HUES6 (cell line): ENCODE measurements at regions not wholly inside any gene's neighbourhood (a gene's known extent, or its start where the extent isn't known, plus 50 kb on each side); places are given as distances from the start of the nearest gene placed in this dataset.

ENCODE experiments used
- H3K27ac ChIP-seq: 2 replicates; pipeline ENCODE4 v1.7.0; 2013; ENCODE audit warnings: low read depth, mild to moderate bottlenecking, low read length, inconsistent platforms
- H3K27me3 ChIP-seq: 2 replicates; pipeline ENCODE4 v1.6.1; 2013; ENCODE audit warnings: low read length; ENCODE audit not compliant: control insufficient read depth, insufficient read depth
- H3K36me3 ChIP-seq: 2 replicates; pipeline ENCODE4 v1.6.1; 2013; ENCODE audit warnings: low read length; ENCODE audit not compliant: control insufficient read depth, insufficient read depth
- H3K4me1 ChIP-seq: 2 replicates; pipeline ENCODE4 v1.6.1; 2013; ENCODE audit warnings: low read length; ENCODE audit not compliant: control insufficient read depth, insufficient read depth
- H3K4me3 ChIP-seq: 2 replicates; pipeline ENCODE4 v1.5.1; 2013; ENCODE audit warnings: low read depth, low read length
- H3K9ac ChIP-seq: one replicate; pipeline ENCODE4 v1.6.1; 2013; ENCODE audit warnings: mild to moderate bottlenecking, low read length
- H3K9me3 ChIP-seq: 2 replicates; pipeline ENCODE4 v1.6.1; 2013; ENCODE audit warnings: low read depth, low read length; ENCODE audit not compliant: control insufficient read depth, insufficient read depth

DNA sequence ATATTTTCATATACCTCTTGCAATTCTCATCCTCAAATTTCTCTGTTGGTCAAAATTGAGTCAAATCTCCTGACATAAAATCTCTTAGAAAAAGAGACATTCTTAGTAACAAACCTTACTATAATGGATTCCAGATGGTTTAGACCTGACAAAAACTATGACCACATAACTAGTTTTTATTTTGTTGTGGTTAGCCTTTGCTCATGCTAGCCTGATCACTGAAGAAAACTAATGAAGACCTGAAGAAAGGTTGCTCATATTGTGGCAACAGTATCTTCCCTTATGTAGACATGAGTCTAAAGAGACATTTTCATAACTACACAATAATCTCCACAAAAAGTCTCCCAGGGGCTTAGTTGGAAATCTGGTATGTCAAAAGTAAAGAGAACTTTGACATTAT, 274.1 kb upstream of the TMEM161B start:
- H3K9ac ChIP-seq: no peak overlapping the region
- H3K36me3 ChIP-seq: no peaks in the 10 kb centered on the region
- peaks cover 10% of the 10 kb centered on the region for H3K4me1 ChIP-seq
- no peak overlapping the region for H3K4me3 ChIP-seq
- no peak overlapping the region for H3K27ac ChIP-seq
- H3K9me3 ChIP-seq: no peaks in the 10 kb centered on the region
- H3K27me3 ChIP-seq: no peaks in the 10 kb centered on the region

DNA sequence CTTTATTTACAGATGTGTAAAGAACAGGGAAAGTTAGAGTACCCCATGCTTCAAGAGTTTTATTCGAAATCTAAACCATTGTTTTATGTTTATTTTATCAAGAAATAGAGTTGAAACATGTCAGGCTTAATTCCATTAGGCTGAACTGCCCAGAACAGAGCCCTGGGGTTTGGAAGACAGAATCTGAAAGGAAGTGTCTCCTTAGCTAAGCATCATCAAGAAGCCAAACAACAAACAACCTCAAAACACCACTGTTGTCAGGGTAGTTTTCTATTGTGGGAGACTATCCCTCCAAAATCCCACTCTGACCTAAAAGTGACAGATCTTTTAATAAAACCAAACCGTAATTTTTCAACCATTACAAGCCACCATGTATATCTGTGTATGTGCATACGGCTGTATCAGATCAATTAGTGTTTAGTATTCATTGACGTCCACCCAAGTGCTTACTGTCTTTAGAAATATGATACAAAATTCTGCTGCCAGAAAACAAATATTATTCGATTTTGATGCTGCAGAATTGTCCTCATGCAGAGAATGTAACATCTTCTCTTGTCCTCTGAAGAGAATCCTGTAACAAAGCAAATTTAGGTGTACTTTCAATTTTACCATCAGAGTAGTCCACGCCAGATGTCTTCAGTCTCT, 271.9 kb upstream of the TMEM161B start:
- Histone ChIP-seq H3K9me3 (no peaks in the 10 kb centered on the region), H3K27ac (no peak overlapping the region), H3K9ac (no peak overlapping the region), H3K4me3 (no peak overlapping the region), H3K4me1 (peaks cover 10% of the 10 kb centered on the region), H3K27me3 (no peaks in the 10 kb centered on the region), H3K36me3 (no peaks in the 10 kb centered on the region)

DNA sequence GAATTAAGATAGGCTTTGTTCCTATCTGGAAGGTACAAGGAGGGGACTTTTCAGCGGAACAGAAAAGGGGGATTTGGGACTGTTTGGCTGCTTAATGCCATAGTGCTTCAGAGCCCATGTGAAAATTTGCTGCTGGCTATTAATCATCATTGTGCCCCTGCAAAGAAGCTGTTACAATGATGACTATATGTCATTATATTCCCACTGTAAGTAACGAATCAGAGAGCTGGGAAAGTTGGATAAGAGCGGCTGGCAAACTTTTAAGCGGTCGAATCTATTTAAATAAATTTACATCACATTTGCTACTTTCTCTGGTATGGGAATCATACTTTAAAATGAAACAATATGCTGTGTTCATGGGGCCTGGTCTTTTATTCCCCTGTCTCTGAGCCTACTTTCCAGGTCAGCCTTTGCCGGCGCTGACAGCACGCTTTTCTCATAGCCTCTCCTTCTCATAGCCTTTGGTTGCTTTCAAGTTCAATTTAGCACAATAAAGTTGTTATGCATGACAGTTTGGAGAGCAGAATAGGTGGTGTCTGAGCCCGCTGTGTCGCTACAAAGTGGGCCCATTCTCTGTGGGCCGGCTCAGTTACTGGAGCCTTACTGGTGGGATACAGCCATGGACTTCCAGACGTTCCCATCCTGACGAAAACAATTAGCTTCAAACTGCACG, 271.2 kb upstream of the TMEM161B start:
- H3K36me3 ChIP-seq: no peaks in the 10 kb centered on the region
- H3K9me3 ChIP-seq: no peaks in the 10 kb centered on the region
- no peak overlapping the region for H3K4me3 ChIP-seq
- no peak overlapping the region for H3K9ac ChIP-seq
- peaks cover 10% of the 10 kb centered on the region for H3K4me1 ChIP-seq
- no peak overlapping the region for H3K27ac ChIP-seq
- no peaks in the 10 kb centered on the region for H3K27me3 ChIP-seq

DNA sequence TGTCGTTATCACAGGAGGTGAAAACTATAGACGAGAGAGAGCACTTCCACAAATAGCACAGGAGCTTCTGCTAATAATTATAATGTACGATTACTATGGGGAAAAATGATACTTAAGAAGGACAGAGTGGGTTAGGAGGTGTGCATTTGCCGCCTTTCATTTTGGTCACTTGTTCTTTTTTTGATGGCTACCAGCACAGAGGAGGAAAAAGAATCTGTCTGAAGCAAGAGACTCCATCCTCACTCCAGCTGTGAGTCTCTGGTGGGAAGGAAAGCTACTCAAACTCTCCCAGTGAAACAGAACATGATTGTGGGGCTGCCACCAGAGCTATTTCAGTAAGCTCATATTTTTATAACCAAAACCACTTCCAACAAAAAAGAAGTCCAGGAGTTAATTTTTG, 270.4 kb upstream of the TMEM161B start:
- no peaks in the 10 kb centered on the region for H3K36me3 ChIP-seq
- H3K27ac ChIP-seq: no peak overlapping the region
- H3K4me1 ChIP-seq: peaks cover 10% of the 10 kb centered on the region
- 0 out of 2 replicates have a peak, but pooled peaks cover under 1% of the 10 kb centered on the region for H3K9me3 ChIP-seq
- no peak overlapping the region for H3K4me3 ChIP-seq
- H3K27me3 ChIP-seq: no peaks in the 10 kb centered on the region
- H3K9ac ChIP-seq: no peak overlapping the region

DNA sequence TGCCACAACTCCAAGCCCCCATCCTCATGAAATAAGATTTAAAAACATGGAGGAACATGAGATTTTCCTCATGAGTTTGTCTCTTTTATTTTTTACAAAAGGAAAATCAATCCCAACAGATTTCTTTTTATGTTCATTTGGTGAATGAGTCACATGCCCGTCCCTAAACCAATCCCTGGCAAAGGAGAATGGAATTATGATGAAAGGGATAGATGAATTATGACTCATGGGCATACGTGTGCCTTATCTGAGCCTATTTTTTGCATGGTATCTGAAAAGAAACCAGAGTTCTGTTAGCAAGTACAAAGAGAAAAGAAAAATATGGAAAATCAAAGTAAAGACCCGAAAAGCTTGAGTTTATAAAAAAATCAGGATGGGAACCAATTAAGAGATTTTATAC, 267.5 kb upstream of the TMEM161B start:
- peaks cover 10% of the 10 kb centered on the region for H3K4me1 ChIP-seq
- H3K27me3 ChIP-seq: no peaks in the 10 kb centered on the region
- H3K9me3 ChIP-seq: 0 out of 2 replicates have a peak, but pooled peaks cover 4% of the 10 kb centered on the region
- no peak overlapping the region for H3K4me3 ChIP-seq
- no peak overlapping the region for H3K9ac ChIP-seq
- no peak overlapping the region for H3K27ac ChIP-seq
- H3K36me3 ChIP-seq: no peaks in the 10 kb centered on the region

DNA sequence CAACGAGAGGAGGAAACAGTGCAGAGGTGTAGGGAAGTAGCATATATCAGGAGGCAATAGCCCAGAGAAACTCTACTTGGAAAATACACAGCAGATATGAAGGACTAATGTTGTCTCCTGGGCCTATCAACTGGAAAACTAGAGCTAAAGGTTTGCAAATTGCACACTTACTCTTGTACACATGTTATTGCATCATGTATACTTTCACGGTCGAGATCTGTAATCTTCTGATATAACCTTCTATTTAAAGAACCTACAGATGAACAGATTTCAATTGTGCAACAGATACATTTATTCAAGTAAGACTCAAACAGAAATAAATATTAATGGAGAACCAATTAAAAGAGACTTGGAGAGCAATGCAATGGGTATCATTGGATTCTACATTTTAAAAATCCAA, 256.3 kb upstream of the TMEM161B start:
- Histone ChIP-seq H3K4me3 (no peak overlapping the region), H3K36me3 (no peaks in the 10 kb centered on the region), H3K4me1 (no peaks in the 10 kb centered on the region), H3K9ac (no peak overlapping the region), H3K9me3 (no peaks in the 10 kb centered on the region), H3K27me3 (no peaks in the 10 kb centered on the region), H3K27ac (no peak overlapping the region)

DNA sequence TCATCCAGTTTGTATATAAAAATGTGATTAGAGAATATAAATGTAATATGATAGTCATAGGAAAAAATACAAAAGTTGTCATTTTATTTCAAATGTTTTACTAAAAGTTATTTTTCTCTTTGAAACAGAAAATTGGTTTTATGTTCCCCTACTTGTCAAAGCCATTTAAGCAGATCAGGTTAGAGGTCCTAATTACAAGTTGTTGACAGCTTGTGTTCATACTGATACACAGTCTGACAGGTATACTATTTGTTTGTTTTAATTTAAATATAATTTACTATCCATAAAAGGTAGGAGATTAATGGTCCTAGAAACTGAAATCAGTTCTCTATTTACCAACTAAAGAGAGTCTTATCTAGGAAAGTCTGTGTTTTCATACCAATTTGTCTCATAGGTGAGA, 250.4 kb upstream of the TMEM161B start:
- Histone ChIP-seq H3K4me1 (no peaks in the 10 kb centered on the region), H3K4me3 (no peak overlapping the region), H3K36me3 (no peaks in the 10 kb centered on the region), H3K9ac (no peak overlapping the region), H3K27ac (no peak overlapping the region), H3K9me3 (no peaks in the 10 kb centered on the region), H3K27me3 (no peaks in the 10 kb centered on the region)

DNA sequence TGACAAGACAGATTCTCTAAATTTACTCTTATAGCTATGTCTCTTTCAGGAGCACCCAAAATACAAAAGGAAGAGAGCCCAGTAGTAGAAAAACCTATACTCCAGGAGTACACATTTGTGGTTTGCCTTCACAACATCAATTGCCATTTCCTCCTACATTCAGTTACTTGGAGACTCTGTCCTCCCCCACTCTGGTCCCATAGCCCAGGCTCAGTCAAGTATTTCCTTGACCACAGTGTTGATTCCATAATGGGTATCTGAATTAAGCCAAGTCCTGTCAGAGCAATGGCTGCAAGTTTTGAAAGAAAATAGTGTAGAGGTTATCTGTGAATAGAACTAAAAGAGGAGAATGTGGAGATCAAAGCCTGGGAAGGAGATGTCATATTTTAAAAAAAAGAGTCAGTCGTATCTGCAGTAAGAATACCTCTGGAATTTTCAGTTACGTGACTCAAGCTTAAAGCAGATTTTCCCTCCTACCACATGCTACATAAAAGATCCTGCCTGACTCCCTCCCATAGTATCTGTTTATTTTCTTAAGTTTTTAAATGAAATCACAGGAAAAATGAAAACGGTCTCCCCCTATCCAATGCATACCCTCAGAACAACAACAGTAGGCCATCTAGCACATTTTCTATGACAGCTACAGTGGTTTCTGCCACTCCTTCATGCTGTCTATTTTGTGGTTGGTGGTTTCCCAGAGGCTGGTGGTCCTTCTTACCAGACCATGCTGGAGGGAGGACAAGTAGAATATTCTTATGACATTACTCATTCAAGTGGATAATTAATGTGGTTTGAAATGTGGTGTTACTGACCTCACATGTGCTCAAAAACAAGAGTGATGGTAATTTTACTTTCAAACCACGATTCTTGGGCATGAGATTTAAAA, 249.7 kb upstream of the TMEM161B start:
- Histone ChIP-seq H3K9ac (no peak overlapping the region), H3K27ac (no peak overlapping the region), H3K4me1 (no peaks in the 10 kb centered on the region), H3K27me3 (no peaks in the 10 kb centered on the region), H3K9me3 (no peaks in the 10 kb centered on the region), H3K4me3 (no peak overlapping the region), H3K36me3 (no peaks in the 10 kb centered on the region)

DNA sequence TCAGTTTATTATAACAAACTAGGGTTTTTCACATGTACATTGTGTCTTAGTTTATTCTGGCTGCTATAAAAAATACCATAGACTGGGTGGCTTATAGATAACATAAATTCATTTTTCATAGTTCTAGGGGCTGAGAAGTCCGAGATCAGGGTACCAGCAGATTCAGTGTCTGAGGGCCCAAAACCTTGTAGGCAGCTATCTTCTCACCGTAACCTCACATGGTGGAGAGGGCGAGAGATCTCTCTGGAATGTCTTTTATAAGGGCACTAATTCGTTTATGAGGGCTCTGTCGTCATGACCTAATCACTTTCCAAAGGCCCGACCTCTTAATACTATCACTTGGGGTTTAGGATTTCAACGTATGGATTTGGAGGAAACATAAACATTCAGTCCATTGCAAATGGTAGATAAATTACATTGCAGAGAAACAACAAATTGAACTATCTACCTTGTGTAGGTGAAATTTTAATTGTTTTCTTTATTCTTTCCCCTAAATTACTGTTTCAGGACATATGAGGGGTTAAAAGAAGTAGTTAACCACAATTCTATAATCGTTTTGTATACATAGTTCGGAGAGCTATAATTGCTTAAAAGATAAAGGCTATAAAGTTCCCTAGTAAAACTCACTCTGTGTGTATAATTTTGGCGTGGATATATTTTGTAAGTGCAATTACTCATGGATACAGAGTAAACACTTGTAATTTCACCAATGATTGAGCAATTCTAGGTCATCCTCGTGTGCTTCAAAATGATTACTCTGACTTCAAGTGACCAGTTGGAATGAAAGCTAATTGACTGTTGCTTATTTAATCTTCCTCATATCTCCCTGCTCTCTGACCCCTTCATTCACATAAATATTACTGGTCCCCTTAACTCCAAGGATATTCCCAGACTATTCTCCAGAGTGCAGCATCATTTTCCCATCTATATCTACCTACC, 247.5 kb upstream of the TMEM161B start:
- no peaks in the 10 kb centered on the region for H3K9me3 ChIP-seq
- no peaks in the 10 kb centered on the region for H3K4me1 ChIP-seq
- H3K36me3 ChIP-seq: no peaks in the 10 kb centered on the region
- H3K9ac ChIP-seq: no peak overlapping the region
- no peak overlapping the region for H3K4me3 ChIP-seq
- no peaks in the 10 kb centered on the region for H3K27me3 ChIP-seq
- H3K27ac ChIP-seq: no peak overlapping the region

DNA sequence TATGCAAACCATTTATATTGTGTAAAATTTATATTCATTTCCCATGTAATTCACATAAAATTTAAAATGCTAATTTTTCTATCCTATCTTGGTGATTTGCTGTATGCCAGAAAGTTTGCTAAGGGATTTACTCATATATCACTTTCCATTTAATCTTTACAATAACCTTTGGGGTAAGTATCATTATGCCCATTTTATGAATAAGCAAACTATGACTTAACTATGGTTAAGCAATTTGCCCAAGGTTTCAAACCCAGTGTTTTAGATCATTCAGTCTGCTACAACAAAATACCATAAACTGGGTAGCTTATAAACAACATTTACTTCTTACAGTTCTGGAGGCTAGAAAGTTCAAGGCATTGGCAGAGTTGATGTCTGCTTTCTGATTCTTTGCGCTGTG, 246.4 kb upstream of the TMEM161B start:
- no peaks in the 10 kb centered on the region for H3K36me3 ChIP-seq
- no peak overlapping the region for H3K9ac ChIP-seq
- H3K4me3 ChIP-seq: no peak overlapping the region
- H3K27ac ChIP-seq: no peak overlapping the region
- H3K9me3 ChIP-seq: no peaks in the 10 kb centered on the region
- H3K27me3 ChIP-seq: no peaks in the 10 kb centered on the region
- H3K4me1 ChIP-seq: no peaks in the 10 kb centered on the region
